GM21529 (cell line): ENCODE measurements at regions not wholly inside any gene's neighbourhood (a gene's known extent, or its start where the extent isn't known, plus 50 kb on each side); places are given as distances from the start of the nearest gene placed in this dataset.

Experiments
- ATAC-seq: cut with Tn5 transposase; IDR thresholded peaks from one replicate; pipeline ENCODE4 v1.9.1; 2021; ENCODE audit not compliant: unreplicated experiment

- no peak for ATAC-seq
Measured at GRCh38 chr3:152945556-152945955, 110.6 kb downstream of the P2RY1 start.

- no peak for ATAC-seq
Measured at GRCh38 chr3:152957491-152957890, 122.6 kb downstream of the P2RY1 start.

GRCh38 chr3:152959307-152959706 lies 124.4 kb downstream of the P2RY1 start:
- no peak for ATAC-seq

- ATAC-seq, result no peak
Measured at GRCh38 chr3:152960684-152961083, 125.8 kb downstream of the P2RY1 start.

GRCh38 chr3:152961323-152961722 lies 126.4 kb downstream of the P2RY1 start:
- ATAC-seq, result no peak

- ATAC-seq, result no peak
Measured at GRCh38 chr3:152964911-152965609, 130.1 kb downstream of the P2RY1 start.

GRCh38 chr3:152968388-152969024 lies 133.6 kb downstream of the P2RY1 start:
- no peak for ATAC-seq

GRCh38 chr3:152969557-152970300 lies 134.8 kb downstream of the P2RY1 start:
- ATAC-seq, result no peak

- ATAC-seq, result no peak
Measured at GRCh38 chr3:152970851-152971250, 135.9 kb downstream of the P2RY1 start.

GRCh38 chr3:152971880-152972279 lies 136.9 kb downstream of the P2RY1 start:
- no peak for ATAC-seq

GRCh38 chr3:152973575-152973974 lies 138.6 kb downstream of the P2RY1 start:
- no peak for ATAC-seq

GRCh38 chr3:152976239-152976638 lies 141.3 kb downstream of the P2RY1 start:
- no peak for ATAC-seq

- ATAC-seq, result no peak
Measured at GRCh38 chr3:152977366-152977765, 142.4 kb downstream of the P2RY1 start.

- ATAC-seq, result no peak
Measured at GRCh38 chr3:152978152-152978551, 143.2 kb downstream of the P2RY1 start.

GRCh38 chr3:152997526-152997925 lies 162.6 kb downstream of the P2RY1 start:
- ATAC-seq, result no peak

GRCh38 chr3:152998591-152998990 lies 163.4 kb upstream of the RAP2B start:
- ATAC-seq, result no peak

- ATAC-seq, result no peak
Measured at GRCh38 chr3:153000325-153000724, 161.7 kb upstream of the RAP2B start.

GRCh38 chr3:153001210-153002078 lies 160.6 kb upstream of the RAP2B start:
- no peak for ATAC-seq

GRCh38 chr3:153003441-153003840 lies 158.6 kb upstream of the RAP2B start:
- ATAC-seq, result no peak

- ATAC-seq, result no peak
Measured at GRCh38 chr3:153003862-153004261, 158.2 kb upstream of the RAP2B start.

- ATAC-seq, result no peak
Measured at GRCh38 chr3:153008226-153008625, 153.8 kb upstream of the RAP2B start.
